ENCODE measurements at regions not wholly inside any gene's neighbourhood (a gene's known extent, or its start where the extent isn't known, plus 50 kb on each side); places are given as distances from the start of the nearest gene placed in this dataset.

DNA sequence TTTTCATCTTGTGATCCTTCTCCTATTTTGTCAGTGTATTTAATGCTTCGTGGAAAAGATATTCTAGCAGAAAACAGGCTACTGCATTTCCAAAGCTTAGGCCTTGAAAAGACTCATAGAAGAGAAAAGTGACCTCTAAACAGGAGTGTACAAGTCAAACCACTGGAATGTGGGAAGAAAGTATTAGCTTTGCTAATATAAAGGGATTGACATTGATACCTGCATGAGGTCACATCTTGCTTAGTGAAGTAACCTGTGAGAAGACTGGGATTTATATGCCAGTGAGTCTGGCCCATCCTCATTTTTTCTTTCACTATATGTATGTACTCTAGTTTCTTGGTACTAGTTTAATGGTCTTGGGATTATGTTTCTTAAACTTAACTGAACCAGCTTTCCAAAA, 132.9 kb upstream of the TMC3 start:
- Histone ChIP-seq H3K27ac (no peak overlapping the region), H3K4me2 (no peak overlapping the region), H2AFZ (ENCODE audit: low read depth) (no peak overlapping the region), H3K36me3 (ENCODE audit: insufficient read depth) (no peaks in the 10 kb centered on the region), H3K4me3 (IDR thresholded peaks at IDR 0.05; ENCODE audit: insufficient read depth, low read depth, low read length) (no peak overlapping the region), H4K20me1 (ENCODE audit: insufficient read depth) (no peaks in the 10 kb centered on the region), H3K9ac (no peak overlapping the region), H3K4me1 (ENCODE audit: low read depth, poor library complexity, severe bottlenecking) (no peaks in the 10 kb centered on the region), H3K79me2 (ENCODE audit: insufficient read depth, low read depth) (no peaks in the 10 kb centered on the region), H3K27me3 (ENCODE audit: insufficient read depth, low read depth) (no peaks in the 10 kb centered on the region)
- TF ChIP-seq, protein P1, sequence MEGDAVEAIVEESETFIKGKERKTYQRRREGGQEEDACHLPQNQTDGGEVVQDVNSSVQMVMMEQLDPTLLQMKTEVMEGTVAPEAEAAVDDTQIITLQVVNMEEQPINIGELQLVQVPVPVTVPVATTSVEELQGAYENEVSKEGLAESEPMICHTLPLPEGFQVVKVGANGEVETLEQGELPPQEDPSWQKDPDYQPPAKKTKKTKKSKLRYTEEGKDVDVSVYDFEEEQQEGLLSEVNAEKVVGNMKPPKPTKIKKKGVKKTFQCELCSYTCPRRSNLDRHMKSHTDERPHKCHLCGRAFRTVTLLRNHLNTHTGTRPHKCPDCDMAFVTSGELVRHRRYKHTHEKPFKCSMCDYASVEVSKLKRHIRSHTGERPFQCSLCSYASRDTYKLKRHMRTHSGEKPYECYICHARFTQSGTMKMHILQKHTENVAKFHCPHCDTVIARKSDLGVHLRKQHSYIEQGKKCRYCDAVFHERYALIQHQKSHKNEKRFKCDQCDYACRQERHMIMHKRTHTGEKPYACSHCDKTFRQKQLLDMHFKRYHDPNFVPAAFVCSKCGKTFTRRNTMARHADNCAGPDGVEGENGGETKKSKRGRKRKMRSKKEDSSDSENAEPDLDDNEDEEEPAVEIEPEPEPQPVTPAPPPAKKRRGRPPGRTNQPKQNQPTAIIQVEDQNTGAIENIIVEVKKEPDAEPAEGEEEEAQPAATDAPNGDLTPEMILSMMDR (conservative IDR thresholded peaks at IDR 0.05; ENCODE audit: low read depth, low read length) = no peak

DNA sequence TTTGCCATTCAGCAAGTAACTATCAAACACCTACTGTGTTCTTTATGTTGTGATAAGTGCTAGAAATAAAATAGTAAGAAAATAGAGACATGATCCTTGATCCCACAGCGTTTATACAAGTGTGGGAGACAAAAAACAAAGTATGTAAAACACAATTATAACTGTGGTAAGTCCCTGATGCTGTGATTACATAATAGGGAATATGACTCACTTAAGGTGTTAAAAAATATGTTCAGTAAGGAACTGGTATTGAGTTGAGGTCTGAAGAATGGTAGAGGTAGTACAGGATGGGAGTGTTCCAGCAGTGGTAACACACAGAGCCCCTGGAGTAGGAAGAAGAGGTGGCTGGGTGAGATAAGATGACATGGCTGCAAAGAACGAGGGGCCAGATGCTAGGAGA, 132.1 kb upstream of the TMC3 start:
- no peak overlapping the region for H3K4me2 ChIP-seq
- H3K79me2 ChIP-seq (ENCODE audit: insufficient read depth, low read depth) = no peaks in the 10 kb centered on the region
- no peaks in the 10 kb centered on the region for H3K4me1 ChIP-seq (ENCODE audit: low read depth, poor library complexity, severe bottlenecking)
- H3K9ac ChIP-seq = no peak overlapping the region
- no peaks in the 10 kb centered on the region for H3K36me3 ChIP-seq (ENCODE audit: insufficient read depth)
- no peak overlapping the region for H2AFZ ChIP-seq (ENCODE audit: low read depth)
- no peaks in the 10 kb centered on the region for H4K20me1 ChIP-seq (ENCODE audit: insufficient read depth)
- TF ChIP-seq, protein P1 (conservative IDR thresholded peaks at IDR 0.05; ENCODE audit: low read depth, low read length) = no peak
- no peak overlapping the region for H3K4me3 ChIP-seq (IDR thresholded peaks at IDR 0.05; ENCODE audit: insufficient read depth, low read depth, low read length)
- H3K27ac ChIP-seq = no peak overlapping the region
- H3K27me3 ChIP-seq (ENCODE audit: insufficient read depth, low read depth) = no peaks in the 10 kb centered on the region

DNA sequence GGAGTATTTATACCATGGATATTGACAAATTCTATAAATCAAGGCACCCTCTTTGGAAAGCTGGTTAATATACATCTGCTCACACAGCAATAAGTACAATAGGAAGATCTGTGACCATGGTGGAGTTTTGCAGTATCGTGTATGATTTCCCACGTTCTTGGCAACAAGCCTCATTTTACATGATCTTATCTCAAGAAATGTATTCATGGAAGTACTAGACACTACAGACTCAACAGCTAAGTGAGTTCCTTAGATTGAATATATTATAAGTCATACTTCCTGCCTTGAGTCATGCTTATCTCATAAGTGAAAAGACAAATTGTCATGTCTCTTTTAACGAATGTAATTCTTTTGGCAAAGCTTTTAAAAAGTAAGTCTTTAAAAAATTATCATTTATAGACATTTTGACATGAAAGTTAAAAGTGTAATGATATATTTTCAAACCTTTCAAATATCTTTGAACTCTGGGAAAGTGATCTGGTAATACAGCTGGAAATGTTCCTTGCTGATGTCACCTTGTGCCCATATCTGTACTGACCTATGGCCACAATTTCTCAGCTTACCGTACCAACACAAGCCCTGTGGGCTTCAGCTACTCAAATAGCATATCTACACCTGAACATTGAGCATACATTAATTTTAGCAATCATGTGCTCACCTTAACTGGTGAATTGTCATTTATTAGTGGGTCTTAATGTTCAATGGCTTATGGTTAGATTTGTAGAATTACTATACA, 130.3 kb upstream of the TMC3 start:
- Histone ChIP-seq H4K20me1 (ENCODE audit: insufficient read depth) (no peaks in the 10 kb centered on the region), H2AFZ (ENCODE audit: low read depth) (no peak overlapping the region), H3K4me1 (ENCODE audit: low read depth, poor library complexity, severe bottlenecking) (no peaks in the 10 kb centered on the region), H3K36me3 (ENCODE audit: insufficient read depth) (no peaks in the 10 kb centered on the region), H3K27ac (no peak overlapping the region), H3K9ac (no peak overlapping the region), H3K27me3 (ENCODE audit: insufficient read depth, low read depth) (no peaks in the 10 kb centered on the region), H3K4me2 (no peak overlapping the region), H3K79me2 (ENCODE audit: insufficient read depth, low read depth) (no peaks in the 10 kb centered on the region), H3K4me3 (IDR thresholded peaks at IDR 0.05; ENCODE audit: insufficient read depth, low read depth, low read length) (no peak overlapping the region)
- TF ChIP-seq, protein P1 (conservative IDR thresholded peaks at IDR 0.05; ENCODE audit: low read depth, low read length) = no peak

DNA sequence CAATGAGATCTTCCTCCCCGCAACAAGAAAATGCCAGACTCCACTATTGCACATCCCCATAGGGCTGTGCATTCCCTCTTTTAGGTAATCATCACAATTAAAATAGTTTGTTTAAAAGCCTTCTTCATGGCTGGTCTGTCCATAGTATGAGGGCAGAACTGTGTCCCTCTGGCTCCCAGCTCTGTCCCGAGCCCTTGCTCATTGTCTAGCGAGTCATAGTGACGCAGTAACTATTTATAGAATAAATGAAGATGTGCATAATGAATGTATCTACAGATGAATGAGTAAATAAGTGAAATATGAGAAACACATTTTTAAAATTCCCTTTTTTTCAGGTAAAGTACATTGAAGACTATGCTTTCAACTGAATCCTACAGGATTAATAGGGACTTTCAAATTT, 128.4 kb upstream of the TMC3 start:
- H3K4me3 ChIP-seq (IDR thresholded peaks at IDR 0.05; ENCODE audit: insufficient read depth, low read depth, low read length) = no peak overlapping the region
- no peaks in the 10 kb centered on the region for H3K36me3 ChIP-seq (ENCODE audit: insufficient read depth)
- no peak overlapping the region for H3K9ac ChIP-seq
- TF ChIP-seq, protein P1 (conservative IDR thresholded peaks at IDR 0.05; ENCODE audit: low read depth, low read length) = no peak
- H2AFZ ChIP-seq (ENCODE audit: low read depth) = no peak overlapping the region
- no peak overlapping the region for H3K4me2 ChIP-seq
- no peak overlapping the region for H3K27ac ChIP-seq
- no peaks in the 10 kb centered on the region for H3K4me1 ChIP-seq (ENCODE audit: low read depth, poor library complexity, severe bottlenecking)
- no peaks in the 10 kb centered on the region for H3K79me2 ChIP-seq (ENCODE audit: insufficient read depth, low read depth)
- no peaks in the 10 kb centered on the region for H4K20me1 ChIP-seq (ENCODE audit: insufficient read depth)
- no peaks in the 10 kb centered on the region for H3K27me3 ChIP-seq (ENCODE audit: insufficient read depth, low read depth)

All from KMS-11 (cell line).